Stimulated activated naive CD8-positive, alpha-beta T cell treated with anti-CD3 and anti-CD28 coated beads, Interleukin-15, Interleukin-2, amounts not matched to agents 100 U/mL and 50 U/mL, for 24 hours (primary cell): ENCODE measurements at regions not wholly inside any gene's neighbourhood (a gene's known extent, or its start where the extent isn't known, plus 50 kb on each side); places are given as distances from the start of the nearest gene placed in this dataset.

Experiments used
- ATAC-seq: fragments of 150-1000 bp; cut with Tn5 transposase; one replicate; pipeline ENCODE4 v1.10.0; 2021
- DNase-seq: peaks from one replicate; pipeline ENCODE4 v3.0.0; 2021

DNA sequence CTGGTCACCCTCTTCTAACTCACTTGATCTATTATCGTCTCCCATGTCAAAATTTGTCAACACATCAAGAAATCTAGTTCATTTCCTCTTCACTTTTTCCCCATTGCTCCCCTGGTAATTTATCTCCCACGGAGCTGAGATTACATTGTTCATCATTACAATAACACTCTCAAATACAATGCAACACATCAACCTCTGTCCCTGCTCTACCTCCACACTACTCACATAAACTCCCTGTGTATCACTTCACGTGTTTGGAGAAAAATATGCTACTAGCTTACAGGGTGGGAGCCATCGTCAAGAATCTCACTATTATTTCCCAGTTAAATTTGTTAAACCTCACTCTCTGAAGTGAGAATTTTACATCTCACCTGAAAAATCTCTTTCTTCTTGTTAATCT lies 1006.4 kb downstream of the ARAP2 start:
- ATAC-seq (no peak), DNase-seq (no peak)

DNA sequence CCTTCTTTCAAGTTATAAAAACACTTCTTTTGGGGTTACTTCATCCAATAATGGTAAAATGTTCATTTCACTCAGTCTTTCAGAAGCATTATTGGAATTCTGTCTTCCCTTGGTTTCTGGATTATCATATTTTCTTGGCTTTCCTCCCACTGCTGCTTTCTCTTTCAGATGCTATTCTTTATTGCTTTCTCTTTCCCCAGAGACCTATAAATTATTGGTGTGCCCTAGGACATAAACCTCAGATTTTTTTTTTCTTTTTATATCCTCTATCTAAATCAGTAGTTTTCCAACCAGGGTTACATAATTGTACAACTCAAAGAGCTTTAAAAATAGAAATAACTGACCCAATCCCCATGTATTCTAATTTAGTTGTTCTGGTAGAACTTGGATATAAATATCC lies 1005.5 kb downstream of the ARAP2 start:
- no peak for ATAC-seq
- DNase-seq, result no peak

DNA sequence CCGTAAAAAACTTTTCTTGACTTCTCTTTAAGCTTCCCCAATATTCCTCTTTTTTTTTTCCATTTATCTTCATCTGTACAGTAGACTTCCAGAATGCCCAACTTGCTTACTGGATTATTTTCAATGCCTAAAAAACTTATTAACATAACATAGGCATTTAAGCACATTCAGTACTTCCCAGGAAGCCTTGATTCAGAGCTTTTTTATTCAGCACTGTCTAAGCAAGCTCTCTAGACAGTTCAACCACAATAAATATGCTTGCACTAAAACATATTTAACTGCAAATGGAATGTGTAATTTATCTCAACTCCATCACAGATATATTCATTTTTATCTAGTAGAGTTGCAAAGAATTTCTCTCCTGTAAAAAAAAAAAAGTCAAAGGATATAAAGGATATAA lies 997.8 kb downstream of the ARAP2 start:
- DNase-seq (no peak), ATAC-seq (no peak)

DNA sequence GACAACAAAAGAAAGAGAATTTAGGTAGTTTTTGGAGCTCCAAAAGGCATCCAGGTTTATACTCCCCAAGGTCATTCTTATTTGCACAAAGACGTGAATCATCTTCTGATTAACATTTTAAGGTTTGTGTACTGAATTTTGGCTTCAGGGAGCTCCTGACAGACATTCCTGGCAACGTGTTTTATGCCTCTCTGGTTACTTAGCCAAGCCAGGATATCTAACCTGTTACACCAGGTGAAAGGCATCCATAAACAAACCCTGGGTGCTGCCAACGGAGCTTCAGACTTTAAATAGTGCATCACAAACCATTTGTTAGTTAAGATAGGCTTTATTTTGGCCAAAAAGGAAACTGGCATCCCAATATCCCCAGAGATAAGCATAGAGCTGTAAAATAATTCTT lies 997.3 kb downstream of the ARAP2 start:
- ATAC-seq, result no peak
- no peak for DNase-seq

DNA sequence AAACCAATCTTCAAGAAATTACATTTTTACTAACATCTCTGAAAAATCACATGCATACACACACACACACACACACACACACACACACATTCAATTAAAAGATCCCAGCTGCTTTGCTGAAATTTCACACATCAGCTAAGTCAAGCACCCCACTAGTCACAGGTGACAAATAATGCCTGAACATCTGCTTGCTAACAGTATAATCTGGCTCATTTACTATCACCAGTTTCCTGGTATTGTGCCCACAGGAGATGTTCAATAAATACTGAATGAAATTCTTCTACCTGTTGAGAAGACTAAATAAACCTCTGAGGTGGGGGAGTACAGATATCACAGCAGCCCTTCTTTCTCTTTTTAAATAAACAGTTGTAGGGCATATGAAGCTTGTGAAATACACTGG lies 994.0 kb downstream of the ARAP2 start:
- DNase-seq (no peak), ATAC-seq (no peak)

DNA sequence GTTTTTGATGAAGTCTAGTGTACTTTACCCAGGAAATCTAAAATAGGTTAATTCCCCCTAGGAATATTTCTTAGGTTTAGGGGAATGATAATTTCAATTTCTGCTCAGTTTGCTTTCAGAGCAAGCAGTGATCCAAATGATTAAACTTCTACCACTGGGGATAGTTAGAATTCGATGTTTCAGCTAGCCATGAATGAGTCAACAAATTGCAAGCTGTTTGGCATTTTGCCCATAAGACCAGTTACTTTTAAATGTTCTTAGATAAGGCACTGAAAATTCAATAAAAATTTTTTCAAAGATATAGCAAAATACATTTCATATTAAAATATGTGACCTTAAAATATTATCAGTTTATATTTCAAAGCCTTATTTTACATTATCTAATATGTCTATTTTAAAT lies 993.6 kb downstream of the ARAP2 start:
- ATAC-seq (no peak), DNase-seq (no peak)

DNA sequence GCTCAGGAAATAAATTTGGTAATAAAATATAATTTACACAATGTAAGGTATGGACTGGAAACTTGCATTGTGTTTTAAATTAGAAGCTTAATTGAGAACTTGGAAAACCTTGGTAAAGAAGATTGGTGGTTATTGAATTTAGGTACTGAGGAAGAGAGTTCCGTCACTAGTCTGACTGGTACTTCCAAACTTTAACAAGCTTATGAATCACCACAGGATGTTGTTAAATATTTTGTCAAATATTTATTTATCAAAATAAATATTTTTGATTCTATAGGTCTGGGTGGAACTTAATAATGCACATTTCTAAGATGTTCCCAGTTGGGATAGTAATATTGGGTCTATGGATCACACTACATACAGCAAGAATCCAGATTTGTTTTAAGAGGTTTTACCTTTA lies 992.2 kb downstream of the ARAP2 start:
- ATAC-seq (no peak), DNase-seq (no peak)

DNA sequence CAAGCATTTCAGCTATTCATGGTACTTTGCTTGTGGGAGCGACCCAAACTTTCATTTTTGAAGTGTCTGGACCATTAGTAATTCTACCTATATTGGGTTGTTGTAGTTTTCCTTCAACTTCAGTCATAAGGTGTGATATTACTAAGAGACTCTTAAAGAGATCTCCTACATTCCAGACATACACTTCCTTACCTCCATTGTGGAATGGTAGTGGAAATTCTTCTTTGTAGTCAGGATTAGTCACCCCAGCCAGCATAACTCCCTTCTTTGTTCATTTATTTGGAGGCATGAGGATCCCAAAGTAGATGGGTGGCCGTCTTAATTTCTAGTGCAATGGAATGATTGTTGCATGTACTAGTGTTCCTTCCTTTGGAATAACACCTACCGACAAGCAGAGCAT lies 991.4 kb downstream of the ARAP2 start:
- ATAC-seq (no peak), DNase-seq (no peak)

DNA sequence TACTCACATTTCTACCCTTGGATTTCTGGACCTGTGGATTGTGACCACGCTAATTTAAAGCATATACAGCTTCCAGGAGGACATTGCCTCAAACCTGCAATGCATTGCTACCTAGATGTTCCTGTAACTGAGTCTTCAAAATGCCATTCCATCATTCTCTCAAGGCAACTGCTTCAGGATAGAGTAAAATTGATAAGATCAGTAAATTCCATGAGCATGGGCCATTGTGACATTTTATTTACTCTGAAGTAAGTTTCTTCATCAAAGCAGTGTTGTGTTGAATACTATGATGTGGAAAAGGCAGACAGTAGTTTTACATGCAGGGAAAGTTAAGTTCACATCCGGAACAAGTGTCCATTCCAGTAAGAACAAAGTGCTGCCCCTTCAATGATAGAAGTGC lies 991.0 kb downstream of the ARAP2 start:
- no peak for ATAC-seq
- no peak for DNase-seq

DNA sequence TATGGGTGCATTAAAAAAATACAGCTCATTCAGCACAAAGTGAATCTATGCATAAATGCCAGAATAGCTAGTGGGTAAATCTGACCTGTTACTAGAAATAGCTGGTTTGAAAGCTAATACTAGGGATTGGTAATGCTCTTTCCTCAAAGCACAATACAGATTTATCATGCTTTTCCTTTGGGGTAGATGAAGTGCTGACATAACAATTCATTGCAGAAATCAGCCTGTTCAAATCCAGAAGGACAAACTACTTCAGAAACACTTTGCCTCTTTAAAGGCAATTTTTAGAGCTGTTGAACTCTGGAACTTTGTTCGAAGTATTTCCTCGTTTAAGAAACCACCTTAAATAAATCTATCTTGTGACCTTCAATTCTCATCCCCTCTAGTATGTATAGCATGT lies 957.9 kb downstream of the ARAP2 start:
- ATAC-seq, result no peak
- DNase-seq, result no peak

DNA sequence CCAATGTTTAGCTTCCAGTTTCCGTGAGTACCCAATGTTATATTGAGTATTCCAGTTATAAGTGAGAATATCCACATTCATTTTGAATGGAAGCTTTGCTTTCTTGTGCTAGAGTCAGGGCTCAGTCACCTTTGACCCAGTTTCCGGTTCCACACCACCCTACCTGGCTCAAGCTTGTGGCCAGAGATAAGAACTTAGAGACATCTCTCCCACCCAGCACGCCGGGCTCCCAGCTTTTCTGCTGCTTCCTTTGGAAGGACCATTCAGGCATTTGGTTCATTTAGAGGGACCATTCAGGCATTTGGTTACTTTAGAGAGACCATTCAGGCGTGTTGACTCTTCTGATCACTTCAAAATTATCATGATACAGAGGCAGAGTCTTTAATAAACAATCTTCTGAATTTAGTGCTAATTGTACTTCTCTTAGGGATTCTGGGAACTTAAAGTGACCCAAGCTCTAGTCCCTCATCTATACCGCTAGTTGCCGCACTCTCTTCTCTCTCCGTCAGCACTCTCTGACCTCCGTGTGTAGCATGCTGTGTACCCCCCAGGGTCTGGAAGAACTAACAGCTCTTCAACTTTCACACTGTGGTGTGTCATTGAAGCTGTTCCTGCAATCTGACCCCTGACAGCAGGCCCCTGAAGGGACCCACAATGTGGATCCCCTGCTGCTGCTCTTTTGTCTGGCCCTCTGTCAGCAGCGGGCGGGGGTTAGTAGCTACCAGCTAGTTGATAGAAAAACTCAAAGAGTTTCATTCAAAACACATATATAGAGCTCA lies 943.1 kb downstream of the ARAP2 start:
- no peak for DNase-seq
- ATAC-seq, result no peak

DNA sequence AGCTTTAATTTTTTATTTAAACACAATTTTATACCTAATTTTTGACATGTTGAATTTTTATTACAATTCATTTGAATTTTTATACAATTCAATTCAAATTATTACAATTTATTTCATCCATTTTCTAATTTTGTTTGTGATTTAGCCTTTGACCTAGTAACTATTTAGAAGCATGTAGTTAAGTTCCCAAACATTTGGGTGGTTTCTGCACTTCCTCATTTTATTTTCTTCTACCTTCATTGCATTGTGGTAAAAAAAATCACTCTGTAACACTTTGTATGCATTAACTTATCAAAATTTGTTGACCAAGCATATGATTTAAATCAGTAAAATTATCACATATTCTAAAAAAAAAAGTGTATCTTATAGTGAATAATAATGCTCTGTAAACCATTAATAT lies 928.9 kb downstream of the ARAP2 start:
- ATAC-seq, result no peak
- no peak for DNase-seq

DNA sequence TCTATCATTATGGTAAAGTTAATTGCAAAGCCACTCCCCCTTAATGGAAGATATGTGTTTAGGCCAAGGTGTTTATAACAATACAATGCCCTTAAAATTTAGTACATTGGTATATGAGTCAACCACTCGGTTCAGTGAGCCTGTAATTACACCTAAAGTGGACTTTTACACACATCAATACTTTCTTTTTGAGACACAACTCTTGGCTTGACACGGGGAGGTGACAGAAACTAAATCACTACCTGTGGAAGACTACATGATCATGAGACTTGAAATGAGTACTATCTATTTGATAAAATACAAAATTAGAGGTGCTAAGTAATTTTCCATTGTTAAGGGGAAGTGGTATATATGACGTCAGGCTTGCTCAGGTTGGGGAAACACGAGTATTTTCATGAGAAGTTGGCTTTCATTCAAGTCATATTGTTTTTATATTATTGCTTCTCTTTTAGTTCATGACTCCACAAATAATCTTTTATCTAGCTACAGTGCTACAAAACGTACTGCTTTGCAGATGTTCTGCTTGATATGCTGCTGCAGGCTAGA lies 918.3 kb downstream of the ARAP2 start:
- DNase-seq (no peak), ATAC-seq (no peak)

DNA sequence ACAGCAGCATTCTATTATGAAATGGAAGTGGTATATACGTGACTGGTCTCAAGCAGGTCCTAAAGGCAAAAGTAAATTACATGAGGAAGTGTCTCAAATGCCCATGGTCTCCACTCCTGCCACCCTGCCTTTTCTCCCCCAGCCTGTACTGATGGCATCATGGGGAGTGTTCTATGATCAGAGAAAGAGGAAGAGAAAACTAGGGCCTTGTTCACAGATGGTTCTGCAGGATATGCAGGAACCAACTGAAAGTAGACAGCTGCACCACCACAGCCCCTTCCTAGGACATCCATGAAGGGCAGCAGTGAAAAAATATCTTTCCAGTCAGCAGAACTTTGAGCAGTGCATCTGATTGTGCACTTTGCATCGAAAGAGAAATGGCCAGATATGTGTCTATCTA lies 901.5 kb downstream of the ARAP2 start:
- ATAC-seq (no peak), DNase-seq (no peak)

DNA sequence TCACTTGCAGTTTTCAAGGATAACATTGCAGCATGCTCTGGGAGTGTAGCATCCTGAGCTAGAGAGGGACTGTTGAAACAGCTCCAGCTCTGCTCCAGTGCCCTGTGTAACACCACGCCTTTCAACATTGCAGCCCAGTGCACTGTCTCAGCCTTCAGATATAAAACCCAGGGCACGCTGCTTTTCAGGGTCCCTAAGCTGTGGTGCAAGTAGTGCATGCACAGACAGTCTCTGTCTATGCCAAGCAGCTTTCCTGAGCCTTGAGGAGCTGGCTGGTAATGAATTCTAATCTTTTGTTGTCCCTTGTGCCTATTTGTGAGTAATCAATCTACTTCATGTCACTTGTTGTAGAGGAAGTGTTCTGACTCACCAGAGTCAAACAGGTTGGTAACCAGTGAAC lies 897.0 kb downstream of the ARAP2 start:
- no peak for ATAC-seq
- DNase-seq, result no peak

DNA sequence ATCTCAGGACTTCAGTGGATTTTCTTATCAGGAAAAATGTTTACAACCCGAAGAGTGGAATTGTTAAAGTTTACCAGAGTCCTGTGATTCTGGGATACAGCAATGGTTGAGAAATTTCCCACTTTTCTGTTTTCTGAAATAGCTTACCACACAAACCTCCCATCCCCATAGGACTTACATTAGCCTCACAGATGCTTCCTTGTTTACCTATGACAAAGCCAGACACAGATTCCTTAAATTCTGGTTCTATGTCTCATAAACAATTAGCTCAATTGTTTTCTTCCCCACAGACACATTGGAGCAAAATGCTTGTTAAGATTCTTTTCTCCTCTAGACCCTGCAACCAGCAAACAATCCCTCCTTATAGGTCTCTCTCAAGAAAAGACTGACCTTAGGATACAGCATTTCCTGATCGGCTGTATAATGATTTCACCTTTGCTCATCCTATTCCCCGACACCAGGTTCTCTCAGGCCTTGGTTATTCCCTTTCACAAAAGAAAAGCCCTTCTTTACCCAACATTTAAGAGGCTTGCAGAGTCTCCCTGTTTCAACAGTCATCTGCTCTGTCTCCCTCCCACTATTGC lies 886.2 kb downstream of the ARAP2 start:
- no peak for DNase-seq
- ATAC-seq, result no peak

DNA sequence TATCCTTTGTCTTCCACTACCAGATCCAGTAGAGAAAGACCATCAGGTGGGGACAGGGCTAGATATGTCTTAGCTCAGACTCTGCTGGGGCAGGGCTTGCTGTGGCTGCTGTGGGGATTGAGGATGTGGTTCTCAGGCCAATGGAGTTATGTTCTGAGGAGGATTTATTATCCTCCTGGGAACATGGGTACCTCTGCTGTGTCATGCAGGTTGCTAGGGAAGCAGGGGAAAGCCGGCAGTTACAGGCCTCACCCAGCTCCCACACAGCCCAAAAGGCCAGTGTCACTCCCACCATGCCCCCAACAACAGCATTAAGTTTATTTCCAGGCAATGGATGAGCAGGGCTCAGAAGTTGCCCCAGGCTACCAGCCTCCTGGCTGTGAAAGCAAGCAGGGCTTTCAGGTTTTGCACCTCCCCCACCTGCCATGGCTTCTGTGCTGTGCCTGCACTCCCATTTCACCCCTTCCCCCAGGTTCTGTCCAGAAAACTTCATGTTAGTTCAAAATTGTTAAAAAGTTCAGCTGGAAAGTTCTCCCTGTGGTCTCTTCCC lies 879.9 kb downstream of the ARAP2 start:
- ATAC-seq, result no peak
- DNase-seq, result no peak

DNA sequence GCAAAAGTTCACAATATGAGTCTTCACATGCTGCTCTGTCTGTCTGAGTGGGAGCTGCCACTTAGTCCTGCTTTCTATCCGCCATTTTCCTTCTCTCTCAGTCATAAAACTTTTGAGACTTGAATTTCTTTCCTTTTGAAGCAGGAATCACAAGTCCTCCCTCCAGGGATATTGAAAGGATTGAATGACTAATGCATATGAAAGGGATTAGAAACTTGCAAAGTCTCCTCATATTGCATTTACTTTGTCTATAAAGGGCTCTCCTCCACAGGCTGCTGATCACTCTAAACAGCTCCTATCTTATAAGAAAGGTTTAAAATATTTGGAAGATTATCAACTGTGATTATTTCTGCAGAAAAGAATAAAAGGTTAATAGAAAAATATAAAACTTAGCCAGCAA lies 879.1 kb downstream of the ARAP2 start:
- no peak for DNase-seq

DNA sequence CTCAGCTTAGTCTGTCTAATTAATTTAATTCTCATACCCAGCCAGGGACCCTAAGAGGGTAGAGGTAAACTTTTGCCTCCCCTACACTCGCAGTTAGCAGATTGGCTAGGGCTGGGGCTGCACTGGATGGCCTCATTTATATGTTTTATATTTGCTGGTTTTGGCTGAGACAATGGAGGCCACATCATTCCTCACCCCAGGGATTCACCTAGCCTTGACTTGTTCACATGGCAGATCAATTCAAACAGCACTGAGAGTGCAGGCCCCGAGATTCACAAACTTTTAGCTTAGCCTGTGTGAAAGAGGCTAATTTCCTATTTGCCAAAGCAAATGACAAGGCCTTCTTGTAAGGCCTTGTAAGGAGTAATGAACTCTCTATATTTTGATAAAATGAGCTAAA lies 844.4 kb downstream of the ARAP2 start:
- no peak for DNase-seq
- ATAC-seq, result no peak

More for the DNA sequence above, 879.1 kb downstream of the ARAP2 start:
- ATAC-seq, result no peak

DNA sequence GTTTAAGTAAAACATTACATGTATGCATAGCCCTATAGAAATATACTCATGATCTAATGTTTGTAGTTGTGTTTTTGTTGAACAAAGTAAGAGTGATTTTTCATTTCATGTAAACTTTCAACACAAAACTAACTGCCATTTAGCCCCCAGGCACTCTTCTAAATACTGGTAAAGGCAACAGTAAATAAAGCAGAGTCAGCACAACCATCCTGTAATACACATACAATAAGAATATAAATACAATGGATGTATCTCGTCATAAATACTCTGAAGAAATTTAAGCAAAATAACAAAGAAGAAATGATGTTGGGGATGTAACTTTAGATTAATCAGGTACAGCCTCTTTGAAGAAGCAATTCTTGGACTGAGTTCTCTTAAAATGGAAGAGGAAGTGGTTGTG lies 821.2 kb downstream of the ARAP2 start:
- no peak for DNase-seq
- no peak for ATAC-seq

DNA sequence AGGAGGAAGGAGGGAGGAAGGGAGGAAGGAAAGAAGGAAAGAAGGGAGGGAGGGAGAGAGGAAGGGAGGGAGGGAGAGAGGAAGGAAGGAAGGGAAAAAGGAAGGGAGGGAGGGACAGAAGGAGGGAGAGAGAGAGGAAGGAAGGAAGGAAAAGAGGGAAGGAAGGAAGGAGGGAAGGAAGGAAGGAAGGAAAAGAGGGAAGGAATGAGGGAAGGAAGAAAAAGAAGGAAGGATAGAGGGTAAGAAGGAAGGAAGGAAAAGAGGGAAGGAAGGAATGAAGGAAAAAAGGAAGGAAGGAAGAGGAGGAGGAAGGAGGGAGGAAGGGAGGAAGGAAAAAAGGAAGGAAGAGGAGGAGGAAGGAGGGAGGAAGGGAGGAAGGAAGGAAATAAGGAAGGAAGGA lies 796.8 kb downstream of the ARAP2 start:
- ATAC-seq (no peak), DNase-seq (no peak)

DNA sequence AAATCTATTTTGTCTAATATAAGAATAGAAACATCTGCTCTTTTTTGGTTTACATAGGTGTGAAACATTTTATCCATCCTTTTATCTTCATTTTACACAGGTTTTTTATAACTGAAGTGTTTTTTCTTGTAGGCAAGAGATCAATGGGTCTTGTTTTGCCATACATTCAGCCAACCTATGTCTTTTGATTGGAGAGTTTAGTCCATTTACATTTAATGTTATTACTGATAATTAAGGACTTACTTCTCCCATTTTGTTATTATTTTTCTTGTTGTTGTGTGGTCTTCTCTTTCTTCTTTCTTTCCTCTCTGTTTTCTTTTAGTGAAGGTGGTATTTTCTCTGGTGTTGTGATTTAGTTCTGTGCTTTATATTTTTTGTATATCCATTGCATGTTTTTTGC lies 785.3 kb downstream of the ARAP2 start:
- DNase-seq (no peak), ATAC-seq (no peak)

DNA sequence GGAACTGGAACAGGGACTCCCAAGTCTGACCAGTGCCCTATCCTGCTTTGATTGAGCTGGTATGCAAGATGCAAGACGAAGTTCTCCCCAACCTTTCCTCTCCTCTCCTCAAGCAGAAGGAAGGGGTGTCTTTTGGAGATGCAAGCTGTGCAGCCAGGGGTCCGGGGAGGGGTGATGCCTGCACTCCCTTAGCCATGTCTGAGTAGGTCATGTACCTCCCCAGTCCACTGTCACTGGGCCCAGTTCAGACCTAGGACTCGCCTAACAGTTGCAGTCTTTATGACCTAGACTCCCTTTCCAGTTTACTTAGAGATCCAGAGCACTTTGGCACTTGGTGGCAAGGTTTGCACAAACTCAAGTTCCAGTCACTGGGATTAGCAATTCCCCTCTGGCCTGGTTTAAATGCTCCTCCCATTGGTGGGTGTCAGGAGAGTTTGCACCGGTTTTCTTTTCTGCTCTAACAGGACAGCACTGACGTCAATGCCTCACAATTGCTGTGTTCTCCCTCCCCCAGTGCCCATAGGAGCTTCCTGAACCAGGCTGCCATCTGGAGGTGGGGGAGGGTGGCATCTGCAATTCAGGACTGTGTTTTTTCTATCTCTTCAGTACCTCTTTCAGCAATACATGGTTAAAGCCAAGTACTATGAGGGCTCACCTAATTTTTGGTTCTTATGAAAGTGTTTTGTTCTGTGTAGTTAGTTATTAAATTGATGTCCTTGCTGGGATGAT lies 782.2 kb downstream of the ARAP2 start:
- no peak for DNase-seq
- ATAC-seq, result no peak
